NCI-H526 (cell line): ENCODE measurements at regions not wholly inside any gene's neighbourhood (a gene's known extent, or its start where the extent isn't known, plus 50 kb on each side); places are given as distances from the start of the nearest gene placed in this dataset.
A peak's percentile ranks its signal among the peaks of the same experiment; 100 is the strongest.

ENCODE experiments used
- DNase-seq, 2 experiments: peaks; one replicate each; lab custom pipeline; 2025; lab: John Stamatoyannopoulos, UW

DNA sequence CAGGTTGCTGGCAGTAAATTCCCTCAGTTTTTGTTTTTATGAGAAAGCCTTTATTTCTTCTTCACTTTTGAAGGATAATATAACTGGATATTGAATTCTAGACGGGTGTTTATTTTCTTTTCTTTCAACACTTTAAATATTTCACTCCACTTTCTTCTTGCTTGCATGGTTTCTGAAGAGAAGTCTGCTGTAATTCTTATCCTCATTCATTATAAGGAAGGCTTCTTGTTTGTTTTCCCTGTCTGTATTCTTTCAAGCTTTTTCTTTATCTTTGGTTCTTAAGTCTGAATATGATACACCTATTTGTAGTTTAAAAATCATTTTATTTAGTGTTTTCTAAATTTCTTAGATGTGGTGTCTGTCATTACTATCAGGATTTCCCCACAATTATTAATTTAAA, 1054.3 kb downstream of the TLE1 start:
- no peak for DNase-seq

DNA sequence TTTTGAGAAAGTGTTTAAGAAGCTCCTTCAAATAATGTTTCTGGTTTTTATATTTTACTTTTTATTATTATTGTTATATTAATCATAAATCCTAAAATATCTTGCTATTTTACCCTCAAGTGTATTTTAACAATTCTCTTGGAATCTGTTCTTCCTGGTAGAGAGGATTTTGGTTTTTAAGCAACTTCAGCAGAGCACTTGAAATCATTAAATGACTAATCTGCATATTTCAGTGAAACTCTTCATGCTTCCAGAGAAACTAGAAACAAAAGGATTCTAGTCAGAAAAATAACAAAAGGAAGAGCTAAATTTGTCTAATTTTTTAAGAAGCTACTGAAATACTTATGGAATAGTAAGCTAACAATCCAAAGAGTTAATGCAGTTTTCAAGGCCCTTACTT, 1057.3 kb downstream of the TLE1 start:
- DNase-seq, result no peak

- no peak for DNase-seq
Observed at GRCh38 chr9:80622508-80622907, 1050.7 kb downstream of the TLE4 start.

- no peak for DNase-seq
Observed at GRCh38 chr9:80619356-80619755, 1047.6 kb downstream of the TLE4 start.

GRCh38 chr9:80615964-80616363, 1044.2 kb downstream of the TLE4 start:
- no peak for DNase-seq

DNA sequence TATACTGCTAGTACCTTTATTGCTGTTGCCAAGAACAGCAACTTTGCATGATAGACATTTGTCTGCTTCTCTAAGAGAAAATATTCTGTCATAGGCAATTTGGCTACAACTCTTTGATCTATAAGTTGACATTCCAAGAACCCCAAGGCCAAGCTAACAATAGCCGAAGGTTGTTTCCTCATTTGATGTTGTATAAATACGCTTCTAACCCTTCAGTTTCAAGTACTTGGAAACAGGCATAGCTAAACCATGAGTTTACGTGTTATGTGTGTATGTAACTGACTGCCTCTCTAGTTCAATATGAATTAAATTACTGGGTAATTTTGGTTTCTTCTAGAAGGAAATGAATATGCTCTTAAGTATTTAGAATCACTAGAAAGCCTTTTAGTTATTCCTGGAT, 1034.0 kb downstream of the TLE4 start:
- DNase-seq, result no peak

GRCh38 chr9:80605129-80605528, 1033.4 kb downstream of the TLE4 start:
- peak in 1 of 2 experiments; percentile 29 for DNase-seq

- DNase-seq, result no peak
Observed at GRCh38 chr9:80602291-80602690, 1030.5 kb downstream of the TLE4 start.

DNA sequence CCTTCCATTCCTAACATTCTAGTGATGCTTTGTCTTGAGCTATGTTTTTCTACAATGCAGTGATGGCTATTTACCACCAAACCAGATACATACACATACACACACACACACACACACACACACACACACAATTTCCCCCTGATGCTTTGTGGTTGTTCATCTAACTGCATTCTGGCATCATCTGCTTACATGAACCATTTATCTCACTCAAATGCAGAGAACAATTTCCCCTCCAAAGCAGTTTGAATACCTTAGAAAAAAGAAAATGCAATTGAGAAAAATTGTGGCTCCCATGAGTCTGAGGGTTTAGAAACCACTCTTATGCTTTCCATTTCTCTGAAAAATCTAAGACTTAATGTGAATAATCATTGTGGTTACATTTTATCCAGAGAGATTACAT, 1024.8 kb downstream of the TLE4 start:
- no peak for DNase-seq

DNA sequence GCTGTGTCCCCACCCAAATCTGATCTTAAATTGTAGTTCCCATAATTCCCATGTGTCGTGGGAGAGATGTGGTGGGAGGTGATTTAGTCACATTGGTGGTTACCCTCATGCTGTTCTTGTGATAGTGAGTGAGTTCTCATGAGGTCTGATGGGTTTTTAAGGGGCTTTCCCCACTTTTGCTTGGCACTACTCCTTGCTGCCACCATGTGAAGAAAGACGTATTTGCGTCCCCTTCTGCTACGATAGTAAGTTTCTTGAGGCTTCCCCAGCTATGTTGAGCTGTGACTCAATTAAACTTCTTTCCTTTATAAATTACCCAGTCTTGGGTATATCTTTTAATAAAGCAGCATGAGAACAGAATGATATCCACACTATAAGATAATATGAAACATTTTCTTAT, 1023.4 kb downstream of the TLE4 start:
- no peak for DNase-seq

DNA sequence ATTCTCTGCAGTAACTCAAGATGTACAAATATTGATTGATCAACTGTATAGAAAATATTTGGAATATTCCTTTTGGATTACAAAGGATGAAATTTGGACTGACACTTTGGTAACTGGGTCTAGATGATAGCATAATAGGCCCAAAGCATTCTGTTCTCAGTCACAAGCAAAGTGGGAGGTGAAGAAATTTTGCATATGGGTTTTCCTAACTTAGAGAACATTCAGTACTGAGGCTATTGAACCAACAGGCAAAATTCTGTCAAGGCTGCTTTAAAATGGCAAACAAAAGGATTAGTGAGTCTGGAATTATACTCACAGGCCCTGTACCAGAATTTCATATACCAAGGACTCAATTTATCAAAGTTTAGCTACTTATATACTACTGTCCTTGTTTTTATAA, 1020.6 kb downstream of the TLE4 start:
- no peak for DNase-seq

GRCh38 chr9:80586786-80587330, 1015.1 kb downstream of the TLE4 start:
- DNase-seq, result no peak

DNA sequence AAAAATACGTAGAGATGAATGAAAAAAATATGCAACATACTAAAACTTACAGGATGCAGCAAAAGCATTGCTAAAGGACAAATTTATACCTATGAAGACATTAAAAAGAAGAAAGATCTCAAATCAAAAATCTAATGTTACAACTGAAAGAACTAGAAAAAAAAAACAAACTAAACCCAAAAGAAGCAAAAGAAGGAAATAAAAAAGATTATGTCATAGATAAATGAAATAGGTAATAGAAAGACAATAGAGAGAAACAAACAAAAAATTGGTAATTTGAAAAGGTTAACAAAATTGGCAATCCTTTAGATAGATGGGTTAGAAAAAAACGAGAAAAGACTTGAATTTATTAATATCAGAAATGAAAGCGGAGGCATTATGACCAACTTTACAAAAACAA, 1000.2 kb downstream of the TLE4 start:
- DNase-seq, result no peak

DNA sequence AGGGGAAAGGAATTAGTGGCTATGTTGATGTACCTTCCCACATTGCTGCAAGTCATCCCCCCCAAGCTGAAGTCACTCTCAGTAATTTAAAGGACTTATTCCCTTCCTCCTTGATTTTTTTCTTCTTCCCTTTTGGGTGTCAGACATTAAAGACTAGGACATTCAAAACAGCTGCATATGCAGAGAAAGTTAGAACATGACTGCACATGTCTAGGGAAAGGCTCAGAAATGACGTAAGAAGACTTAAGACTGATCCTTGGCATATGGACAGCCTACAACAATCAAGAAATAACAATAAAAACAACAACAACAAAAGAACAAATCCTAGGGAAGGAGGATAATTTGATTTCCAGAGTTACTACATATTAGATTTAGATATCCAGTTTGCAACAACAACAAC, 997.5 kb downstream of the TLE4 start:
- no peak for DNase-seq

DNA sequence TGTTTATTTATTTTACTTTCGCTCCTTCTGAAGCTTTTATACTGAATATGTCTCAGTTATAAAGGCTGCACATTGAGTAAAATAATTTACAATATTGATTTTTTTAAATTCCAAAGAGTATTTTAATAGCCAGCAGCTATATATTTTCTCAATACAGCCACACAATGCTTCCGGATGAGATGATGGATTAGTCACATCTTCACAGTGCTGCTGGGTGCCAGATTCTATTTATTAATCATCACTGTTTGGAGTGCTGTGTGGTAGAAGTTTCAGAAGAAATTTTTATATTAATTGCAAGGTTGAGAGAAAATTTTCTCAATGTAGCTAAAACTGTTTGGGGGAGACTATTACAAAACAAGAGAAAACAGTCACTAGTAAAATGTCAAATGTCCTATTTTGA, 989.8 kb downstream of the TLE4 start:
- DNase-seq, result no peak

DNA sequence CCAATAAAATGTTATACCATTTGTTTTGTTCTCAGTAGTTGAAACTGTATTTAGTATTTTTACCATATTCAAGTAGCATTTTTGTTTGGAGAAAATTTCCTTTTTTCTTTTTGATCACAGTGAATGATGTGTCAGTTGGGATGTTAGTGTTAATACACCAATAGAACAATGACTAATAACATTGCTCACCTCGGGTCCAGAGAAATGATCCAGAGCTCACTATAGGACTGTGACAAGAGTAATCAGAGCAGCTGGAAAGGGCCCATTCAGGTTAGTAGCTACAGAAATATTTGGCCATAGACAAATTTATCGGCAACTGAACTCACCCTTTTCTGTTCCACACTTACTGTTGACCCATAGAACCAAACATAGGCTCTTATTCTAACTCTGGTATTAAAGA, 989.2 kb downstream of the TLE4 start:
- DNase-seq, result no peak

DNA sequence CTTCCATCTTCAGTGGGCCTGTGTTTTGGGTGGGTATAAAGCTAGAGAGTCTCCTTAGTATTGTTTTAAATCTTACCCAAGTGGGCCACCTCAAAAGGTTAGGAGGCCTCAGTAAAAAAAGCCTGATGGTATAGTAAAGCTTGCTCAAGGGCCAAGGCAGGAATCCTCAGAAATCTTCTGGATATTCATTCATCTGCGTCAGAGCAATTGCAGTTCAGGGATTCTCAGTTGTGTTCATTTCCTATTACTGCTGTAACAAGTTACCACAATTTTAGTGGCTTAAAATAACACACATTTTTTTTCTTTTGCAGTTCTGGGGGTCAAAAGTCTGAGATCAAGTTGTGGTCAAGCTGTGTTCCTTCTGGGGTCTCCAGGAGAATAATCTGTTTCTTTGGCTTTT, 985.5 kb downstream of the TLE4 start:
- DNase-seq, result no peak

DNA sequence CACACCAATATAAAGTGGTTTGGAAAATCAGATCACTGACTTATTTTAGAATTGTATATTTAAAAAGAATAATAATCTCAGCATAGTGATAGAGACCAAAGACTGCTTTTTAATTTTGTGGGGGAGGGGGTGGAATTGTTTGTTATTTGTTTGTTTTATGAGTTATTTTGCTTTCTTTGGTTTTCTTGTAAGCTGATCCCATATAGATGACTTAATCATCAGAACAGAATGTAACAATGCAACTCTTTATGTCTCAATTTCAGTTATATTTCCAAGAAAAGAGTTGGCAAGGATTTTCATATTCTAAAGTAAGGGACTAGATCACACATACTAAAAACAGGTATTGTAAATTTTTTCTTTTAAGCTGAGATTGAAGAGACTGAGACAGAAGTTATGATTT, 984.9 kb downstream of the TLE4 start:
- no peak for DNase-seq

DNA sequence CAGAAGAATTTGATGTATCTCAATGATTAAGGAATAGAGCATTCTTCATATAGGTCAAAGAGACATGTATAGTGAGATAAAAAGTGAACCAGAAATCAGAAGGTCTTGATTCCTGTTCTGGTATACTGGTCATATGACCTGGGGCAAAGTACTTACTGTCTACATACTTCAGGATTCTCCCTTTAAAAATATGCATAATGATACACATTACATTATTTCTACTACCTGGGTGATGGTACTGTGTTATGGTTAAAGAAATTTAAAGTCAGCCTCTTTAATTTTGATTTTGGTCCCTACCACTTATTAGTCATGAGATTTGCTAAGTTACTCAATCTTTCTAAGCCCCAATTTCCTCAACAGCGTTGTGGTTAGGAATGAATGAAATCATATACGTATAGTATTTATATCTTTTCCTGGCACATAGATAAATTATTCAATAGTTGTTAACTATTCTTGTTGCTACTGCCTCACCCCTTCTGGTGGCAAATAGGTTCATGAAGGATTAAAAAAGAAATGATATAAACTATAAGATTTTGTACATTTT, 984.1 kb downstream of the TLE4 start:
- no peak for DNase-seq

- DNase-seq, result no peak
Observed at GRCh38 chr9:80554856-80555255, 983.1 kb downstream of the TLE4 start.

DNA sequence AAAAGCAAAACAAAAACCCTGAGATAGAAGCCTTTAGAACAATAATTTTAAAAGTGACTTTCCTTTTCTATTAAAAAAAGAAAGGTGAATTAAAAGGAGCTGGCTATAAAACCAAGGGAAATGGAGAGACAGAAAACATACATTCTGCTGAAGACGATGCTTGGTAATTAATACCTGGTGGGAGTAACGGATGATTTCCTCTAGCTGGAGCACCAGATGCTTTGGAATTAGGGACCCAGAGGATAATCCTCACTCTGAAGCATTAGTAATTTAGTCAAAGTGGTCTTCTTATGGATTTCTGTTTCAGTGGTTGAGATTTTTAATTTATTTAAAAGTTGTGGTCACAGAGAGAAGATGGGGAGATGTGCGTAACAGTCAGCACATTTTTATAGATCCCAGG, 982.5 kb downstream of the TLE4 start:
- DNase-seq, result no peak

GRCh38 chr9:80552931-80553330, 981.2 kb downstream of the TLE4 start:
- no peak for DNase-seq

GRCh38 chr9:80550181-80550580, 978.4 kb downstream of the TLE4 start:
- no peak for DNase-seq

DNA sequence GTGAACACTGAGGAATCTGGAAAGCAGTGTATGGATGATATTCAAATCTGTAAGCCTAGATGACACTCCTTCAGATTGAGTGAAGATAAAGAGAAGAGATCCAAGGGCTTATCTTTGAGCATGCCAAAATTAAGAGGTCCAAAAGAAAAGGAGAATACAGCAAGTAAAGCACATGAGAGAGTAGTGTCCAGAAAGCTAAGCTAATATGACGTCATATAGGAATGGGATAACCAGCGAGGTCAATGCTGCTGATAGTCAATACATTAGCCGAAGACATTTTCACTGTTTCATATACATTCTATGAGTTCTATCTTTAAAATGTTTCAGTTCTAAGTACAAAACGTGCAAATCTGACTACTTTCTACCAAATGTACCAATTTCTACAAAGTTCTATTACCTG, 975.8 kb downstream of the TLE4 start:
- DNase-seq, result no peak

GRCh38 chr9:80540387-80540786, 968.6 kb downstream of the TLE4 start:
- no peak for DNase-seq
